A673 (cell line): ENCODE measurements at regions not wholly inside any gene's neighbourhood (a gene's known extent, or its start where the extent isn't known, plus 50 kb on each side); places are given as distances from the start of the nearest gene placed in this dataset.

ENCODE experiments used
- BruUV-seq: library from RNA; stranded (reverse); fragments of 400-500 nt; replicated peaks from 2 replicates; lab custom pipeline; 2021; lab: Mats Ljungman, UMichigan
- CTCF ChIA-PET: fragments of 300-600 bp; sonication (Branson Sonifier 250); formaldehyde crosslinking; loops from one replicate; lab custom pipeline; 2022; ENCODE audit warnings: antibody characterized with exemption; lab: Charles Lee
- POLR2A ChIA-PET: fragments of 300-600 bp; sonication (Branson Sonifier 250); formaldehyde crosslinking; loops from one replicate; lab custom pipeline; 2022; ENCODE audit warnings: antibody characterized with exemption; ENCODE audit not compliant: low non-redundant PET; lab: Charles Lee
- DNase-seq: peaks from one replicate; pipeline ENCODE4 v3.0.0-alpha.2; 2015; ENCODE audit warnings: low spot score
- H3K27ac ChIP-seq: fragments of 200-600 bp; sonication (generic); 2 replicates; pipeline ENCODE4 v1.5.1; 2016; ENCODE audit warnings: mixed run types, low read depth, mild to moderate bottlenecking, mixed read lengths, antibody characterized with exemption, low read length; ENCODE audit not compliant: poor library complexity, severe bottlenecking
- H3K27me3 ChIP-seq: fragments of 200-600 bp; sonication (generic); replicated peaks from 2 replicates; pipeline ENCODE4 v1.6.1; 2017; ENCODE audit warnings: mixed run types, low read depth, mild to moderate bottlenecking, mixed read lengths, antibody characterized with exemption, low read length; ENCODE audit not compliant: insufficient read depth, poor library complexity
- H3K36me3 ChIP-seq: fragments of 200-600 bp; sonication (generic); 2 replicates; pipeline ENCODE4 v1.6.1; 2016; ENCODE audit warnings: mixed run types, mild to moderate bottlenecking, mixed read lengths, antibody characterized with exemption, low read length; ENCODE audit not compliant: insufficient read depth, poor library complexity, severe bottlenecking
- H3K4me1 ChIP-seq: fragments of 200-600 bp; sonication (generic); 2 replicates; pipeline ENCODE4 v1.6.1; 2017; ENCODE audit warnings: mixed run types, mild to moderate bottlenecking, mixed read lengths, antibody characterized with exemption, low read length; ENCODE audit not compliant: insufficient read depth, poor library complexity, severe bottlenecking
- H3K4me3 ChIP-seq: fragments of 200-600 bp; sonication (generic); 2 replicates; pipeline ENCODE4 v1.5.1; 2016; ENCODE audit warnings: low read depth, mixed run types, mild to moderate bottlenecking, mixed read lengths, low read length; ENCODE audit not compliant: poor library complexity, severe bottlenecking
- H3K9me3 ChIP-seq: fragments of 200-600 bp; sonication (generic); 2 replicates; pipeline ENCODE4 v1.6.1; 2016; ENCODE audit warnings: mixed run types, low read depth, mild to moderate bottlenecking, mixed read lengths, antibody characterized with exemption, low read length; ENCODE audit not compliant: poor library complexity, severe bottlenecking
- CTCF ChIP-seq: fragments of 300-800, 200-600 bp; sonication (generic); conservative IDR thresholded peaks from 2 replicates; pipeline ENCODE4 v1.5.1; 2017; ENCODE audit warnings: low read depth, mild to moderate bottlenecking, antibody characterized with exemption, low read length, moderate library complexity, mixed read lengths
- EZH2 ChIP-seq: fragments of 200-600 bp; sonication (generic); IDR thresholded peaks from 2 replicates; pipeline ENCODE4 v1.6.1; 2017; ENCODE audit warnings: borderline replicate concordance, low read depth, mild to moderate bottlenecking, mixed read lengths, antibody characterized with exemption, low read length; ENCODE audit not compliant: poor library complexity, severe bottlenecking
- intact Hi-C: fragments of 100-400 bp; cut with micrococcal nuclease; formaldehyde crosslinking; loops from one replicate; pipeline ENCODE4 v1.10.0; 2022; ENCODE audit not compliant: unreplicated experiment

DNA sequence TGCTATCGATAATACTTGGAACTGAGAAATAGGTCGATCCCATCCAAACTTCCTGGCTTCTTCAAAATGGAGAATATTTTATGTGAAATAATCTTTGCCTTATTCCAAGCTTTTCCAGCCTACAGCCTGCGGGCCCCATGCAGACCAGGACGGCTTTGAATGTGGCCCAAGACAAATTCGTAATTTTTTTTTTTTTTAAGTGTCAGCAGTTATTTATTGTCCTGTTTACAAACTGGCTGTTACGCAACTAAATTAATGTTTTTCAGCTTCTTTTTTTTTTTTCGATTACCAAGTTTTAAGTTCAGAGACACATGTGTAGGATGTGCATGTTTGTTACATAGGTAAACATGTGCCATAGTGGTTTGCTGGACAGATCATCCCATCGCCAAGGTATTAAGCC is 411.7 kb upstream of the EDIL3 start:
- intact Hi-C loops: no loop called here
- no TSS peak for BruUV-seq
- no peak for TF ChIP-seq CTCF
- Histone ChIP-seq H3K27ac (no peak overlapping the region), H3K27me3 (no peaks in the 10 kb centered on the region), H3K4me1 (no peaks in the 10 kb centered on the region), H3K9me3 (no peaks in the 10 kb centered on the region), H3K36me3 (no peaks in the 10 kb centered on the region), H3K4me3 (no peak overlapping the region)
- no peak for DNase-seq
- POLR2A ChIA-PET: no interaction called here
- CTCF ChIA-PET: interaction anchor here (0.7 kb wide), 1 partner anchor 67 kb away, joined by 4 read pairs; no protein-coding TSS in a partner anchor

- CTCF ChIA-PET: no interaction called here
- intact Hi-C loops: no loop called here
- TF ChIP-seq CTCF (no peak), EZH2 (no peak)
- no peak for DNase-seq
- no peaks in the 10 kb centered on the region for H3K36me3 ChIP-seq
- H3K4me1 ChIP-seq: no peaks in the 10 kb centered on the region
- POLR2A ChIA-PET: no interaction called here
- no peak overlapping the region for H3K27ac ChIP-seq
- BruUV-seq: no TSS peak
- H3K27me3 ChIP-seq: no peaks in the 10 kb centered on the region
- H3K9me3 ChIP-seq: no peaks in the 10 kb centered on the region
- no peak overlapping the region for H3K4me3 ChIP-seq
Observed at GRCh38 chr5:84794486-84795035, 409.9 kb upstream of the EDIL3 start.

- H3K36me3 ChIP-seq: no peaks in the 10 kb centered on the region
- no TSS peak for BruUV-seq
- H3K27me3 ChIP-seq: no peaks in the 10 kb centered on the region
- no peaks in the 10 kb centered on the region for H3K4me1 ChIP-seq
- no peak for DNase-seq
- no peak for TF ChIP-seq EZH2
- TF ChIP-seq CTCF: no peak
- H3K9me3 ChIP-seq: no peaks in the 10 kb centered on the region
- ChIA-PET CTCF (no interaction called here), POLR2A (no interaction called here)
- no peak overlapping the region for H3K4me3 ChIP-seq
- intact Hi-C loops: no loop called here
- no peak overlapping the region for H3K27ac ChIP-seq
Observed at GRCh38 chr5:84791730-84792129, 407.1 kb upstream of the EDIL3 start.
